Progenitor cell of endocrine pancreas (in vitro differentiated cells): ENCODE measurements at regions not wholly inside any gene's neighbourhood (a gene's known extent, or its start where the extent isn't known, plus 50 kb on each side); places are given as distances from the start of the nearest gene placed in this dataset.

ENCODE experiments used
- DNase-seq: peaks from one replicate; pipeline ENCODE4 v3.0.0; 2021; ENCODE audit warnings: low spot score; ENCODE audit not compliant: unreplicated experiment
- H3K27ac Mint-ChIP-seq: 2 replicates; pipeline ENCODE4 v1.8.0; 2021; ENCODE audit warnings: mild to moderate bottlenecking, moderate library complexity, mixed read lengths
- H3K27me3 Mint-ChIP-seq: 2 replicates; pipeline ENCODE4 v1.8.0; 2021; ENCODE audit warnings: mixed read lengths
- H3K36me3 Mint-ChIP-seq: 2 replicates; pipeline ENCODE4 v1.8.0; 2022; ENCODE audit warnings: mixed read lengths; ENCODE audit not compliant: insufficient read depth
- H3K4me1 Mint-ChIP-seq: 2 replicates; pipeline ENCODE4 v1.8.0; 2021; ENCODE audit warnings: low read depth, mixed read lengths
- H3K4me3 Mint-ChIP-seq: 2 replicates; pipeline ENCODE4 v1.8.0; 2021; ENCODE audit warnings: low read depth, mild to moderate bottlenecking, moderate library complexity, mixed read lengths
- H3K9me3 Mint-ChIP-seq: 2 replicates; pipeline ENCODE4 v1.8.0; 2021; ENCODE audit warnings: low read depth, mixed read lengths
- CTCF ChIP-seq: fragments of 200-600 bp; sonication (generic); IDR thresholded peaks from one replicate; pipeline ENCODE4 v1.5.0; 2021; ENCODE audit warnings: antibody characterized with exemption, mild to moderate bottlenecking; ENCODE audit not compliant: unreplicated experiment

DNA sequence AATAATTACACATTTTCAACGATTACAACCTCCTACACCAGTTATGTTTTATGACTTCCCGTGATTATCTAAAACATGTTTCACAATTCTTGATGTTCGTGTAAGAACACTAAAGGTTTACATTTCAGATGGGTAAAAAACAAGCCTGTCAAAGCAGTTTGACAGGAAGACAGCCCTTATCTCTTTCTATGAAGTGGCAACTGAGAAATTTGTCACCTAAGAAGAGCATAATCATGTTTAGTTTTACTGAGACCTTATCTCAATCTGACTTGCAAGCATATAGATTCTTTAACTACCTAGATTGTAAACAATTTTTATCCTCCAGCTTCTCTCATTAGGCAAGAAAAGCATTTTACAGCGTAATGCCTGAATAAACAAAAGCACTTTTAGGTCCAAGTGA, 218.4 kb upstream of the ZBED5 start:
- Mint-ChIP-seq H3K27me3 (peaks cover 47% of the 10 kb centered on the region), H3K27ac (no peak overlapping the region), H3K4me3 (no peak overlapping the region), H3K9me3 (no peaks in the 10 kb centered on the region), H3K4me1 (peaks cover 11% of the 10 kb centered on the region), H3K36me3 (no peaks in the 10 kb centered on the region)
- DNase-seq, result no peak
- TF ChIP-seq CTCF, result no peak

GRCh38 chr11:11075515-11076171, 217.8 kb upstream of the ZBED5 start:
- H3K4me3 Mint-ChIP-seq, result no peak overlapping the region
- no peak overlapping the region for H3K27ac Mint-ChIP-seq
- peaks cover 11% of the 10 kb centered on the region for H3K4me1 Mint-ChIP-seq
- H3K36me3 Mint-ChIP-seq, result no peaks in the 10 kb centered on the region
- TF ChIP-seq CTCF, result no peak
- no peak for DNase-seq
- peaks cover 45% of the 10 kb centered on the region for H3K27me3 Mint-ChIP-seq
- no peaks in the 10 kb centered on the region for H3K9me3 Mint-ChIP-seq

GRCh38 chr11:11074686-11075335, 217.0 kb upstream of the ZBED5 start:
- no peak for TF ChIP-seq CTCF
- Mint-ChIP-seq H3K27ac (no peak overlapping the region), H3K9me3 (no peaks in the 10 kb centered on the region), H3K27me3 (peaks cover 38% of the 10 kb centered on the region), H3K4me3 (no peak overlapping the region), H3K4me1 (peaks cover 11% of the 10 kb centered on the region), H3K36me3 (no peaks in the 10 kb centered on the region)
- DNase-seq, result no peak

GRCh38 chr11:11073996-11074395, 216.1 kb upstream of the ZBED5 start:
- Mint-ChIP-seq H3K9me3 (no peaks in the 10 kb centered on the region), H3K27me3 (peaks cover 33% of the 10 kb centered on the region), H3K36me3 (no peaks in the 10 kb centered on the region), H3K4me1 (peaks cover 11% of the 10 kb centered on the region), H3K4me3 (no peak overlapping the region), H3K27ac (no peak overlapping the region)
- no peak for DNase-seq
- no peak for TF ChIP-seq CTCF

DNA sequence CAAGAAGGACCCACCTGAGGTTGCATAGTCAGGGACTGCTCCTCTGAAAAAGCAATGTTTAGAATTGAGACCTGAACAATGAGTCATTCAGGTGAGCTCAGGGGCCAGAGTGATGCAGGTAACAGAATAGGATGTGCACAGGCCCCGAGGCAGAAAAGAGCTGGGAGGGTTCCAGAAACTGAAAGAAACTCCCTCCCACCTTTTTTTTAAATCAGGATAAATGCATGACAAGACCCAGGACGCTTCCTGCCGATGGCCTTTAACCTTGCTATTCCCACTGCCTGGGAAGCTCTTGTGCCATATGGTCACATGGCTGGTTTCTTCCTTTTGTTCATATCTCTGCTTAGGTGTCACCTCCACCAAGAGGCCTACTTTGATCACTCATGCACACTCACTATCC, 214.2 kb upstream of the ZBED5 start:
- no peak for TF ChIP-seq CTCF
- Mint-ChIP-seq H3K4me3 (no peak overlapping the region), H3K27me3 (peaks cover 21% of the 10 kb centered on the region), H3K9me3 (no peaks in the 10 kb centered on the region), H3K27ac (no peak overlapping the region), H3K36me3 (no peaks in the 10 kb centered on the region), H3K4me1 (peaks cover 11% of the 10 kb centered on the region)
- DNase-seq, result no peak
